Activated CD4-positive, alpha-beta T cell treated with anti-CD3 and anti-CD28 coated beads for 36 hours (primary cell): ENCODE measurements at regions not wholly inside any gene's neighbourhood (a gene's known extent, or its start where the extent isn't known, plus 50 kb on each side); places are given as distances from the start of the nearest gene placed in this dataset.

Experiments
- ATAC-seq: fragments of 200-7000 bp; cut with Tn5 transposase; one replicate; pipeline ENCODE4 v1.10.0; 2021; ENCODE audit warnings: mild to moderate bottlenecking, moderate library complexity
- CTCF ChIA-PET: fragments of 350-600 bp; sonication (Branson Sonifier 250); formaldehyde crosslinking; loops from one replicate; lab custom pipeline; 2021; ENCODE audit warnings: antibody characterized with exemption; lab: Charles Lee
- POLR2A ChIA-PET: fragments of 350-600 bp; sonication (Branson Sonifier 250); formaldehyde crosslinking; loops from one replicate; lab custom pipeline; 2021; ENCODE audit warnings: antibody characterized with exemption, inconsistent platforms; lab: Charles Lee
- DNase-seq: peaks from one replicate; pipeline ENCODE4 v3.0.0-alpha.2; 2020
- H3K27ac Mint-ChIP-seq: one replicate; pipeline ENCODE4 v1.8.0; 2021; ENCODE audit warnings: mixed read lengths
- H3K27me3 Mint-ChIP-seq: one replicate; pipeline ENCODE4 v1.8.0; 2021; ENCODE audit warnings: mixed read lengths
- H3K36me3 Mint-ChIP-seq: one replicate; pipeline ENCODE4 v1.8.0; 2021; ENCODE audit warnings: low read depth, mixed read lengths
- H3K4me1 Mint-ChIP-seq: one replicate; pipeline ENCODE4 v1.8.0; 2021; ENCODE audit warnings: mixed read lengths
- H3K4me3 Mint-ChIP-seq: one replicate; pipeline ENCODE4 v1.8.0; 2021; ENCODE audit warnings: mild to moderate bottlenecking, moderate library complexity, mixed read lengths
- H3K9me3 Mint-ChIP-seq: one replicate; pipeline ENCODE4 v1.8.0; 2021; ENCODE audit warnings: low read depth, mixed read lengths
- intact Hi-C, 2 experiments: fragments of 100-400 bp; cut with DNase I in 1 of 2; cut with micrococcal nuclease in 1 of 2; formaldehyde crosslinking; loops; one replicate each; pipeline versions ENCODE4 v1.14.2 to v1.15.1; 2022 to 2024; cut with DNase I, micrococcal nuclease

- POLR2A ChIA-PET: no interaction called here
- intact Hi-C loops: no loop called here
- Mint-ChIP-seq H3K36me3 (no peaks in the 10 kb centered on the region), H3K4me3 (no peak overlapping the region), H3K9me3 (no peaks in the 10 kb centered on the region), H3K27me3 (peaks cover 21% of the 10 kb centered on the region), H3K4me1 (no peaks in the 10 kb centered on the region), H3K27ac (no peak overlapping the region)
- ATAC-seq: no peak
- no peak for DNase-seq
- CTCF ChIA-PET: no interaction called here
Measured at GRCh38 chr22:48855593-48856307, 971.9 kb downstream of the BRD1 start.

- peaks cover 21% of the 10 kb centered on the region for H3K27me3 Mint-ChIP-seq
- ChIA-PET POLR2A (no interaction called here), CTCF (interaction anchor here (0.6 to 0.8 kb wide), 2 partner anchors 192 to 1311 kb away, joined by 3 read pairs; no protein-coding TSS in a partner anchor)
- H3K27ac Mint-ChIP-seq: no peak overlapping the region
- no peak for DNase-seq
- ATAC-seq: no peak
- intact Hi-C loops: no loop called here
- no peaks in the 10 kb centered on the region for H3K9me3 Mint-ChIP-seq
- no peaks in the 10 kb centered on the region for H3K36me3 Mint-ChIP-seq
- no peak overlapping the region for H3K4me3 Mint-ChIP-seq
- no peaks in the 10 kb centered on the region for H3K4me1 Mint-ChIP-seq
Measured at GRCh38 chr22:48855013-48855412, 972.7 kb downstream of the BRD1 start.

GRCh38 chr22:48853627-48854240 is 973.9 kb downstream of the BRD1 start:
- Mint-ChIP-seq H3K27me3 (peaks cover 15% of the 10 kb centered on the region), H3K36me3 (no peaks in the 10 kb centered on the region), H3K27ac (no peak overlapping the region), H3K4me3 (no peak overlapping the region), H3K4me1 (no peaks in the 10 kb centered on the region), H3K9me3 (no peaks in the 10 kb centered on the region)
- ChIA-PET CTCF (no interaction called here), POLR2A (no interaction called here)
- intact Hi-C loops: no loop called here
- ATAC-seq: no peak
- DNase-seq: no peak

- Mint-ChIP-seq H3K27ac (no peak overlapping the region), H3K4me1 (no peaks in the 10 kb centered on the region)
Measured at GRCh38 chr22:48851933-48852549, 975.6 kb downstream of the BRD1 start.

GRCh38 chr22:48850658-48851287 is 976.9 kb downstream of the BRD1 start:
- H3K4me1 Mint-ChIP-seq: no peaks in the 10 kb centered on the region
- no peaks in the 10 kb centered on the region for H3K9me3 Mint-ChIP-seq
- no peaks in the 10 kb centered on the region for H3K36me3 Mint-ChIP-seq
- POLR2A ChIA-PET: no interaction called here
- no peak for ATAC-seq
- CTCF ChIA-PET: no interaction called here
- H3K27ac Mint-ChIP-seq: no peak overlapping the region
- no peak overlapping the region for H3K4me3 Mint-ChIP-seq
- intact Hi-C loops: no loop called here
- DNase-seq: no peak
- H3K27me3 Mint-ChIP-seq: peaks cover 17% of the 10 kb centered on the region

More at GRCh38 chr22:48851933-48852549, 975.6 kb downstream of the BRD1 start:
- ChIA-PET CTCF (no interaction called here), POLR2A (interaction anchor here (0.7 kb wide), 1 partner anchor 111 kb away, joined by 3 read pairs; no protein-coding TSS in a partner anchor)
- Mint-ChIP-seq H3K9me3 (no peaks in the 10 kb centered on the region), H3K36me3 (no peaks in the 10 kb centered on the region), H3K27me3 (peaks cover 16% of the 10 kb centered on the region), H3K4me3 (no peak overlapping the region)
- no peak for ATAC-seq
- DNase-seq: no peak
- intact Hi-C loops: no loop called here

- POLR2A ChIA-PET: no interaction called here
- intact Hi-C loops: no loop called here
- CTCF ChIA-PET: no interaction called here
- ATAC-seq: no peak
- Mint-ChIP-seq H3K4me1 (no peaks in the 10 kb centered on the region), H3K36me3 (no peaks in the 10 kb centered on the region), H3K4me3 (no peak overlapping the region), H3K27ac (no peak overlapping the region), H3K27me3 (peaks cover 15% of the 10 kb centered on the region), H3K9me3 (no peaks in the 10 kb centered on the region)
- no peak for DNase-seq
Measured at GRCh38 chr22:48849963-48850657, 977.6 kb downstream of the BRD1 start.

GRCh38 chr22:48849219-48849912 is 978.3 kb downstream of the BRD1 start:
- no peak for DNase-seq
- ChIA-PET CTCF (no interaction called here), POLR2A (no interaction called here)
- Mint-ChIP-seq H3K36me3 (no peaks in the 10 kb centered on the region), H3K4me3 (no peak overlapping the region), H3K27me3 (peaks cover 12% of the 10 kb centered on the region), H3K4me1 (no peaks in the 10 kb centered on the region), H3K27ac (no peak overlapping the region), H3K9me3 (no peaks in the 10 kb centered on the region)
- ATAC-seq: no peak
- intact Hi-C loops: no loop called here

- ChIA-PET POLR2A (no interaction called here), CTCF (no interaction called here)
- DNase-seq: no peak
- intact Hi-C loops: no loop called here
- Mint-ChIP-seq H3K4me1 (no peaks in the 10 kb centered on the region), H3K36me3 (no peaks in the 10 kb centered on the region), H3K9me3 (no peaks in the 10 kb centered on the region), H3K27me3 (peaks cover 16% of the 10 kb centered on the region), H3K27ac (no peak overlapping the region), H3K4me3 (no peak overlapping the region)
- no peak for ATAC-seq
Measured at GRCh38 chr22:48846200-48846599, 981.5 kb downstream of the BRD1 start.

- ChIA-PET POLR2A (no interaction called here), CTCF (no interaction called here)
- peaks cover 17% of the 10 kb centered on the region for H3K27me3 Mint-ChIP-seq
- intact Hi-C loops: no loop called here
- no peak for DNase-seq
- H3K9me3 Mint-ChIP-seq: no peaks in the 10 kb centered on the region
- ATAC-seq: no peak
- no peaks in the 10 kb centered on the region for H3K36me3 Mint-ChIP-seq
- H3K4me3 Mint-ChIP-seq: no peak overlapping the region
- H3K4me1 Mint-ChIP-seq: no peaks in the 10 kb centered on the region
- no peak overlapping the region for H3K27ac Mint-ChIP-seq
Measured at GRCh38 chr22:48845356-48845936, 982.2 kb downstream of the BRD1 start.

GRCh38 chr22:48844056-48844675 is 983.5 kb downstream of the BRD1 start:
- Mint-ChIP-seq H3K27ac (no peak overlapping the region), H3K27me3 (peaks cover 17% of the 10 kb centered on the region), H3K36me3 (no peaks in the 10 kb centered on the region), H3K4me3 (no peak overlapping the region), H3K9me3 (no peaks in the 10 kb centered on the region), H3K4me1 (no peaks in the 10 kb centered on the region)
- no peak for DNase-seq
- intact Hi-C loops: no loop called here
- ChIA-PET CTCF (no interaction called here), POLR2A (no interaction called here)
- ATAC-seq: no peak
